GM18951 (cell line): ENCODE measurements at regions not wholly inside any gene's neighbourhood (a gene's known extent, or its start where the extent isn't known, plus 50 kb on each side); places are given as distances from the start of the nearest gene placed in this dataset.

Experiments
- POLR2A ChIP-seq: IDR thresholded peaks from 4 replicates; pipeline ENCODE4 v1.6.1; 2011; ENCODE audit warnings: mild to moderate bottlenecking; ENCODE audit not compliant: insufficient read length, insufficient read depth; ENCODE audit errors: extremely low read depth
- in situ Hi-C: fragments of 300-500 bp; cut with MboI; formaldehyde crosslinking; loops from one replicate; pipeline ENCODE4 v1.12.0; 2022; ENCODE audit warnings: low sequenced_read_pairs, mixed read lengths, inconsistent platforms; ENCODE audit not compliant: unreplicated experiment

GRCh38 chr13:73913079-73913740 lies 221.0 kb downstream of the KLF12 start:
- in situ Hi-C loops: no loop called here
- no peak for TF ChIP-seq POLR2A

GRCh38 chr13:73911361-73911760 lies 222.8 kb downstream of the KLF12 start:
- TF ChIP-seq POLR2A: no peak
- in situ Hi-C loops: no loop called here

GRCh38 chr13:73910733-73911132 lies 223.5 kb downstream of the KLF12 start:
- in situ Hi-C loops: no loop called here

DNA sequence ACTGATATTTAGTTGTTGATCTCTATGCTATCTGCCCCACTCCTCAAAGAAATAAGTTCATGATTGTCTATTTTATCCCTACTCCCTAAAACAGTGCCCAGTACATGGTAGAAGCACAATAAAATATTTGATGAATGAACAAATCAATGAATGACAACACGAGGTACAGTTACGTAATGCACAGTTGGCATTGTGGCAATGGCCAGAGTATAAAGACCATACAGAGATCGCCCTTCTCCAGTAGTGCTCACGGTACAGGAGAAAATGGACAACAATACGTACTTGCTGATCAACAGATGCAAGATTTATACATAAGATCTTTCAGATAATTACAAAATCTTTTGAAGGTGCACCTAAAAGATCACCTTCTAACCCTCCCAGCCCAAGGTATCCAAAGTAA lies 225.4 kb downstream of the KLF12 start:
- in situ Hi-C loops: no loop called here
- TF ChIP-seq POLR2A: no peak

More at GRCh38 chr13:73910733-73911132, 223.5 kb downstream of the KLF12 start:
- TF ChIP-seq POLR2A: no peak

- in situ Hi-C loops: no loop called here
- no peak for TF ChIP-seq POLR2A
Observed at GRCh38 chr13:73904625-73905024, 229.6 kb downstream of the KLF12 start.

- TF ChIP-seq POLR2A: no peak
- in situ Hi-C loops: no loop called here
Observed at GRCh38 chr13:73903561-73903960, 230.6 kb downstream of the KLF12 start.

DNA sequence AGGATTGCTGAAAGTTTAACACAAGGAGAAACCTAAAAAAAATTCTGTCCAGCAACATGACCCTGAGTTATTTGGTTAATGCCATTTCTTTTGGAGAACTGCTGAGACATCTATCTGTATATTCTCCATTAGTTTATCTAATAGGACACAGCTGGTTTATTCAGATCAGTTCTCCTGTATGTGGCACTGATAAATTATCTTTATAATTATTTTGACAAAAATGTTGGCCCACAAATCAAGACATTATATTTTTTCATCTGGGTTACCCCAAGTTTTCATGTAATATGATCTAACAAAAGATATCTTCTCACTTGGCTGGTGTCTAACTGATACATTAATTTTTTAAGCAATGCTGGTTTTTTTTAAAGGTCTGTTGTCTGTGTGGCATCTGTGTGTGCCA lies 231.4 kb downstream of the KLF12 start:
- in situ Hi-C loops: no loop called here
- TF ChIP-seq POLR2A: no peak

- in situ Hi-C loops: no loop called here
- no peak for TF ChIP-seq POLR2A
Observed at GRCh38 chr13:73902296-73902695, 231.9 kb downstream of the KLF12 start.

GRCh38 chr13:73901324-73902068 lies 232.7 kb downstream of the KLF12 start:
- TF ChIP-seq POLR2A: no peak
- in situ Hi-C loops: no loop called here

DNA sequence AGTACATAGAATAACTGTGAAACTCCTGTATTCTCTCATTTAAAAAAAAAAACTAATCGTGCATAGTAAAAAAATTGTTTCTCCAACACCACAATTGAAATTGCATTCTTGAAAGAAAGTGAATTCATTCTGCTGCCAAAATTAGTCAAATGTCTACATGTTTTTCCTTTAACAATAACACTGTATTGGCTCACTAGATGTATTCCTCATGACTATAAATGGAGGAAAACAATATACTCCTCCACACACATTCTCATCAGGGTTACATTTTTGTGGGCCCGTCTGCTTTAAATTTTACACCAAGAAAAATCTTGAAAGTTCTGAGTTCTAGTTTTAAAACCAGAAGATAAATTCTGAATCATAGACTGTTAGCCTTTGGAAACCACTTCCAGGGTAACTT lies 233.6 kb downstream of the KLF12 start:
- TF ChIP-seq POLR2A: no peak
- in situ Hi-C loops: no loop called here

DNA sequence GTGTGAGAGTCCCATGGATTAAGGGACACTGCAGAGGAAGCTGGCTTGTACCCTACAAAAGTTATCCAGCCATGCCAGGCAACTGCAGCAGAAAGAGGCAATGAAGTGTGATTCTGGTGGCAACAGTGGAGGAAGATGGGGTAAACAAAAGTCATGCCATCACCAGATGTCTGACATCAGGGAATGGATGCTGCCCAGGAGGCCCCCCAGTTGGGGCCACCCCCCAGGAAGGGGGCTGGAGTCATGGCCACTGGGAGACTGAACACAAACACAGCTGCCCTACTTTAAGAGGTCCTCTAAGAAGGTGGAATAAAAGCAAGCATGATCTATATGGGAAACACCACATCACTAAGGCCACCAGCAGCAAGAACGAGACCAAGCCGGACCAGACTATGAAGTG lies 235.3 kb downstream of the KLF12 start:
- no peak for TF ChIP-seq POLR2A

GRCh38 chr13:73898276-73898675 lies 235.9 kb downstream of the KLF12 start:
- no peak for TF ChIP-seq POLR2A
- in situ Hi-C loops: no loop called here

More for the DNA sequence above, 235.3 kb downstream of the KLF12 start:
- in situ Hi-C loops: no loop called here

DNA sequence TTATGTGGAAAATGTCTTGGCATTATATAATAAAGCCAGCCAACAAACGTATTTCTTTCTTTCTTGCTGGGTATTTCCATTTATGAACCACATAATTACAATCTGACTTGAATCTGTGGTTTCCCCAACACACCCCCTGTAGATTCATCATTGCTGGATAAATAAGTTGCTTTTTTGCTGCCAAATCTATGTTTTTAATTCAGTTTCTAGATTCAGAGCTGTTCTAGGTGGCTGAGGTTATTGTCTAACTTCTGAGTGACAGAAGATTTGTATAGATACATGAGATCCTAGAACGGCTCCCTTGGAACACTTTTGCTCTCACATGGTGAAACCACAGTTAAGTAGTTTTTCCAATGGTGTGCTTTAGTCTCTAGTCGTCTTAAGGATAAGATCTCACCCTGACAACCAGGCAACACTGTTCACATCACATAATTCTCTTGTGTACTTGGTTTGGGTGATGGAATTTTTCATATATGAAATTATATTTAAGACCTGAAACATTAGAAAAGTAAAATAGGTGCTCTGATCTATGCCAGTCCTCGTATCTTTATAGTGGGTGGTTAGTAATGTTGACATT lies 239.1 kb downstream of the KLF12 start:
- in situ Hi-C loops: no loop called here
- no peak for TF ChIP-seq POLR2A

DNA sequence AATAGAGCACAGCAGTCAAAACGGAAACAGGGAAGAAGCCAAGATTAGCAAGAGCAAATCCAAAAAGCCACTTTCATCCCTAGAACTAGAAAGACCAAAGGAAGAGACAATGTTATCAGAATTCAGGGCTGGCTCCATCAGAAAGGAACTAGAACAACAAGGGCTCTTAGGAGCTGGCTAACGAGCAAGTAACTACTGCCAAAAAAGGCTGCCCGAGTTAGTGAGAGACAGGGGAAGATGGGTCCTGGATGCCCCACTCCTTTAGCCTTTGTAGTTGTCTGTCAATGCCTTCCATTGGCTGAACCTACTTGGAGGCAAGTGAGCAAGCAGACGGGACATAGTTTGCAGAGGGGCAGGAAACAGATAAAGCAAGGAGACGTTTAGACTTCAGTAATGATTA lies 240.4 kb downstream of the KLF12 start:
- in situ Hi-C loops: no loop called here

More for the DNA sequence above, 240.4 kb downstream of the KLF12 start:
- no peak for TF ChIP-seq POLR2A
